ENCODE measurements at regions not wholly inside any gene's neighbourhood (a gene's known extent, or its start where the extent isn't known, plus 50 kb on each side); places are given as distances from the start of the nearest gene placed in this dataset.

- no peak for TF ChIP-seq CTCF (IDR thresholded peaks at IDR 0.05; ENCODE audit: insufficient read depth, low read length, poor library complexity, severe bottlenecking)
- TF ChIP-seq EZH2phosphoT487 (conservative IDR thresholded peaks at IDR 0.05; ENCODE audit: low read length), result no peak
Measured at GRCh38 chr4:147137280-147137679, 191.6 kb upstream of the TTC29 start.

All from SU-DHL-6 (cell line).